ENCODE measurements at regions not wholly inside any gene's neighbourhood (a gene's known extent, or its start where the extent isn't known, plus 50 kb on each side); places are given as distances from the start of the nearest gene placed in this dataset.

DNA sequence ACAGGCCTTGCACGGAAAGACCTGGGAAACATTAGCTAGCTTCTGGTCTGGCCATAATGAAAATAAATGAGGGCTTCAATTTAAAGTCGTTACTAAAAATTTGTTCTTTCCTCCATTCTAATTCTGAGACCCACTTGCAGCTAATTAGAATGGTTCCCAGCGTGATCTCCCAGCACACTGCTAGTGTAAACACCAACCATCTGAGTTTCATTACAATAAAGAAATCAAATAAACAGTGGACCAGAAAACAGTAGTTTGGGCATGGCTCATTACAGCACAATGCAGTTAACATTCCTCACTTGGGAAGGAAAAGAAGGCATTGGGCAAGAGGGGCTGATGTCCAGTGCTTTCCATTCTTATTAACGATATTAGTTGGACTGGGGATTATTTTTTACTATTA lies 410.9 kb upstream of the SOX9 start:
- no peak for DNase-seq (ENCODE audit: low spot score)

DNA sequence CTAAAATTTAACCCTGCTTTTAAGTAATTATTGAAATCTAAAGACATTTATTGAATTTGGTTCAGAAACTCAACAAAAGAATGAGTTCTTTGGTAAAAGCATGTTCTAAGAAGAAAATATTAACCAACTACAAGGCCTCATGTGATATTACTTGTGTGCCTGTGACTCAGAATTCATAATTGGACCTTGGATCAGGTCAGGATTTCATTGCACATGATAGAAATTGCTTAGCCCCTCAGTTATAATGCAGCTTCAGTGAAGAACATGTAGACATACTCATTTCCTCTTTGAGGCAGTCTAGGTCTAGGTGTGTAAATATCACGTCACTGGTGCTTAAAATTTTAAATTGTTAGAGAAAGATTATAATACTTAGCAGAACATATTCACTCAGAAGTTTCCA lies 410.0 kb upstream of the SOX9 start:
- no peak for DNase-seq (ENCODE audit: low spot score)

DNA sequence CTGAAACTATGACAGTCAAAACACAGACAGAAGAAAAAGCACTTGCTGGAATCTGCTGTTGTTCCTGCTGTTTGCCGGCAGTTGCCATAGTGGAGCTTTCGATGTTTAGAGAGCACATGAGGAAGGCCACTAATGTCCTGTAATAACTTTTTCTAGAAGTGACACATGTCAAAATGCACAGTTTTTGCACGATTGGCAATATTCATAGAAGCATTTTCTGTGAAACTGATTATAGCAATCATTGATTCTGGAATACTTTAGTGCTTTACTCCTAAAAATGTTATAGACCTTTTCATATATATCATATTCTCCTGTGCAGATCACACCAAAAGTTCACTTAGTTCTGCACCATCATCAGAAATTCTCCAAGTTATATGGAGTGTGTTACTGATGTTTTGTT lies 407.0 kb upstream of the SOX9 start:
- no peak for DNase-seq (ENCODE audit: low spot score)

DNA sequence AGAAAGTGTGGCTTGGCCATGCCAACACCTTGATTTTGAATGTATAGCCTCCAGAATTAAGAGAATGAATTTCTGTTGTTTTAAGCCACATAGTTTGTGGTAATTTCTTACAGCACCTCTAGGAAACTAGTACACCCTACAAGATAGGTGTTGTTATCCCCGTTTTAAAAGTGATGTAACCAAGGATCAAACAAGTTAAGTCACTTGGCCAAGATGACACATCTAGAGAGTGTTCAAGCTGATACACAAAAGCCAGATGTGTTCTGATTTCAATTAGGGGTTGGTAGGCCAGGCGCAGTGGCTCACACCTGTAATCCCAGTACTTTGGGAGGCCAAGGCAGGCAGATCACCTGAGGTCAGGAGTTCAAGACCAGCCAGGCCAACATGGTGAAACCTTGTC lies 396.5 kb upstream of the SOX9 start:
- DNase-seq (ENCODE audit: low spot score): no peak

DNA sequence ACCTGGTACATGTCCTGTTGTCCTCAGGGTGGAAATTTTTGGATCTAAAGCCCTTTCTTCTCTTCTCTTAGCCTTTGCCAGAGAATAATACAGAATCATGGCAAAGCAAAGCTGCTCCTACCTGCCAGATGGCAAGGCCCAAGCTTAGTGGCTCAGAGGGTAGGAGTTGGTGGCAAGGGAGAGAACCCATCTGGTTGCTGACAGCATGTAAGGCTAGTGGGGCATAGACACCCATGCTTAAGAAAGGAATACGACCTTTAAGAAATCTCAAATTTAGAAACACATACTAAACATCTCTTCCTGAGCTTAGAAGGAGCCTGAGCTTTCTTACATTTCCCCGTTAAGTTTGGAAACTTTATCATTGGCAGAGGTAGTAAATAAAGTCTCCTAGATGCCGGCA lies 395.0 kb upstream of the SOX9 start:
- DNase-seq (ENCODE audit: low spot score): no peak

GRCh38 chr17:71726341-71726740 lies 394.5 kb upstream of the SOX9 start:
- no peak for DNase-seq (ENCODE audit: low spot score)

GRCh38 chr17:71727292-71727691 lies 393.5 kb upstream of the SOX9 start:
- no peak for DNase-seq (ENCODE audit: low spot score)

- DNase-seq (ENCODE audit: low spot score): no peak
These were observed 393.1 kb upstream of the SOX9 start for GRCh38 chr17:71727723-71728122.

DNA sequence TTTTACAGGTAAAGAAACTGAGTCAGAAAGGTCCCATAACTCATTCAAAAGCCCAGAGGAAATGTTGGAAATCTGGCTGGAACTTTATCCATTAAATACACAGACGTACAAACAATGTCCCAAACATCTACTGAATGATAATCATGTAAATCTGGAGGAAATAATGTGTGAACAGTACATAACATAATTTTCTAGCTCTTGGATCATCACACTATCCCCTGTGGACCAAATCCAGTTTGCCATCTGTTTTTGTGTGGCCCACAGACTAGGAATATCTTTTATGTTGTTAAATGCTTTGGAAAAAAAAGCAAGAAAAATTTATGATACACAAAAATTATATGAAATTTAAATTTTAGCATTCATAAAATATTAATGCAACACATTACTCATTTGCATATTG lies 389.9 kb upstream of the SOX9 start:
- no peak for DNase-seq (ENCODE audit: low spot score)

- DNase-seq (ENCODE audit: low spot score): no peak
These were observed 384.9 kb upstream of the SOX9 start for GRCh38 chr17:71735893-71736292.

- DNase-seq (ENCODE audit: low spot score): no peak
These were observed 380.0 kb upstream of the SOX9 start for GRCh38 chr17:71740866-71741265.

DNA sequence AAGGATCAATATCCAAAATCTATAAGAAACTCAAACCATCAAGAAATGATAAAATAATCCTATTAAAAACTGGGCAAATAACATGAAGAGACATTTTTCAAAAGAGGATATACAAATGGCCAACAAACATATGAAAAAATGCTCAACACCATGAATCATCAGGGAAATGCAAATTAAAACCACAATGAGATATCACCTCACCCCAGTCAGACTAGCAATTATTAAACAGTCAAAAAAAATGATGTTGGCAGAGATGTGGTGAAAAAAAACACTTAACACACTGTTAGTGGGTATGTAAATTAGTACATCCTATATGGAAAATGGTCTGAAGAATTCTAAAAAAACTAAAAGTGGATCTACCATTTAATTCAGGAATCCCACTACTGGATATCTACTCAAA lies 379.0 kb upstream of the SOX9 start:
- DNase-seq (ENCODE audit: low spot score): no peak

- no peak for DNase-seq (ENCODE audit: low spot score)
These were observed 371.9 kb upstream of the SOX9 start for GRCh38 chr17:71748872-71749271.

GRCh38 chr17:71753070-71753469 lies 367.8 kb upstream of the SOX9 start:
- DNase-seq (ENCODE audit: low spot score): no peak

DNA sequence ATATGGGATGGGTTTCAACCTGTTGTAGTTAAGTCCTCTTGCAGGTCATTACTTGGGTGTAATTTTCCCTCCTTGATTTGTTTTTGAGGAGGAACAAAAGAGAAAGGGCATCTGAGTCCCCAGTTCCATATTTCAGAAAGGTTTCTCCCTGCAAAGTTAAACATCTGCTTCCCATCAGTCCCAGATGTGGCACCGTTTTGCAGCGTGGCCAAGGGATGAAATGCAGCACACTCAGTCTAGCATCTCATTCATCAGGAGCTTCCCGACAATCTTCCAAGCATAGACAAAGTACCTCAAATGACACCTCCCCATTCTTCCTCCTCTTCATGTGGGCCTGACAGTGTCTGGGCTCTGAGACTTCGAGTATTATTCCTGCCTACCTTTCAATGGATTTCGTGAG lies 363.7 kb upstream of the SOX9 start:
- no peak for DNase-seq (ENCODE audit: low spot score)

DNA sequence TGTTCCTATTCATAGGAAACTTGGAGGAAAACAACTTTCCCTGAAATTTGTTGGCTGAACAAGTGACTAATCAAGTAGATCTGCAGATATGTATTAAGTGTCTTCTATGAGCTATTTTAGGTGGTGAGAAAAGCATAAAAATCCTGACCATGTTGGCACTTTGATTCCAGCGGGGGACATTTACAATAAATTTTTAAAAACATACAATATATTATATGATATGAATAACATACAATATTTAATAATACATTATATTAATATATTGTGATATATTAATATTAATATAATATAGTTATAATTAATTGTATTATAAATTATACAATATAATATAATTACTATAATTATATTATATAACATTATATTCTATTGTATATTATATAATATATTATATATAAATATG lies 362.9 kb upstream of the SOX9 start:
- DNase-seq (ENCODE audit: low spot score): no peak

- no peak for DNase-seq (ENCODE audit: low spot score)
These were observed 361.3 kb upstream of the SOX9 start for GRCh38 chr17:71759422-71760060.

GRCh38 chr17:71760062-71760720 lies 360.6 kb upstream of the SOX9 start:
- DNase-seq (ENCODE audit: low spot score): no peak

- DNase-seq (ENCODE audit: low spot score): no peak
These were observed 358.3 kb upstream of the SOX9 start for GRCh38 chr17:71762526-71762925.

- DNase-seq (ENCODE audit: low spot score): no peak
These were observed 356.3 kb upstream of the SOX9 start for GRCh38 chr17:71764505-71764904.

GRCh38 chr17:71765437-71765836 lies 355.4 kb upstream of the SOX9 start:
- DNase-seq (ENCODE audit: low spot score): no peak

- DNase-seq (ENCODE audit: low spot score): no peak
These were observed 351.0 kb upstream of the SOX9 start for GRCh38 chr17:71769850-71770249.

DNA sequence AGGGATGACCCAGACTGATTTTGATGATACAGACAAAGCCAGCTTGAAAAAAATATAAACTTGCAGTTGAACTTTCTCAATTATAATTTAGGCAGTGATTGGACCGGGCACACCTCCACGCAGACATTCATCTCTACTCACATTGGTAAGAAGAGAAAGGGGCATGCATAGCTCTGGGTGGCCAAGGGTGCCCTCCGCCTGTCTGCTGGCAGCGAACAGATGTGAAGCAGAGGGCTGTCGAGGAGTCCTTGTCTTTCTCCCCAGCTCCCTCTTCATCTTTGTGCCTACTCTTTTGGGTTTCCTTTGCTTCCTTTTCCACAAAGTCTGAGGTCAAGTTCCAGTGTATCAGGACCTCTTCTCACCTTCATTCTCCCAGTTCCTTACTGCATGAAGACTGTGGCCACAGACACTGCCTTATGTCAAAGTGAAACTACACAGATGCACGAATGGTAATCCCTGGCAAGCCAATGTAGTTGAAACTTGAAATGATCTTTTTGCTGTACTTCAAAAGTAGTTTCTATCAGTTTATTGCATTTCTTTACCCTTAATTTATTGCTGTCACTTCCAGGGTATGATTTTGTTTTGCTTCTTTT lies 343.7 kb upstream of the SOX9 start:
- DNase-seq (ENCODE audit: low spot score): no peak

DNA sequence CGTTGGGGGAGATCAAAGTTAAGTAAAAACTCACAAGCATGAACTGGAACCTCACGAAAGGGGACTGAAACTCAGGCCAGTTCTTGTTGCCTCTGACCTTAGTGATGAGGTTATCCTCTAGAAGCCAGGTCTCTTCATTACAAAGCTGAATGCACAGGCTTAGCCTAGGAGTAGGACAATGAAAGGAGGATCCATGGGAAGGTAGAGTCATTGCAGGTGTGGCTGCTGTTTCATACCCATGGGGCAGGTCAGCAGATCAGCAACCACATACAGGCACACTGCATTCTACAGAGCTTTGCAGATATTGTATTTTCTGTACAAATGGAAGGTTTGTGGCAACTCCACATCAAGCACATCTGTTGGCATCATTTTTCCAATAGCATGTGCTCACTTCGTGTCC lies 341.3 kb upstream of the SOX9 start:
- DNase-seq (ENCODE audit: low spot score): no peak

Measured in germinal center (tissue), 1 donor.